Tibial nerve (tissue), 4 donors: ENCODE measurements at regions not wholly inside any gene's neighbourhood (a gene's known extent, or its start where the extent isn't known, plus 50 kb on each side); places are given as distances from the start of the nearest gene placed in this dataset.

Experiments used
- CTCF ChIP-seq, 5 experiments: fragments of 200-600 bp in 3 of 5; fragments of 450-650 bp in 2 of 5; sonication (generic) in 3 of 5; IDR thresholded peaks; one replicate each; pipeline ENCODE4 v1.5.1; 2016 to 2019; ENCODE audit warnings: antibody characterized with exemption in 5 of 5, mild to moderate bottlenecking in 3 of 5, moderate library complexity in 2 of 5
- EP300 ChIP-seq, 2 donors: sonication (generic); formaldehyde crosslinking; IDR thresholded peaks; one replicate each; pipeline ENCODE4 v1.6.1; 2017; ENCODE audit warnings: antibody characterized with exemption in 2 of 2, mild to moderate bottlenecking in 1 of 2
- POLR2A ChIP-seq, 2 donors: fragments of 450-650 bp; IDR thresholded peaks; one replicate each; pipeline ENCODE4 v1.6.1; 2017; ENCODE audit warnings: antibody characterized with exemption in 2 of 2, mild to moderate bottlenecking in 2 of 2, moderate library complexity in 2 of 2

GRCh38 chr1:191870490-191870889 is 287.8 kb upstream of the RGS18 start:
- TF ChIP-seq CTCF (IDR thresholded peaks at IDR 0.05) (no peak), POLR2A (IDR thresholded peaks at IDR 0.05) (no peak), EP300 (IDR thresholded peaks at IDR 0.05) (no peak)
